ENCODE measurements at regions not wholly inside any gene's neighbourhood (a gene's known extent, or its start where the extent isn't known, plus 50 kb on each side); places are given as distances from the start of the nearest gene placed in this dataset.

DNA sequence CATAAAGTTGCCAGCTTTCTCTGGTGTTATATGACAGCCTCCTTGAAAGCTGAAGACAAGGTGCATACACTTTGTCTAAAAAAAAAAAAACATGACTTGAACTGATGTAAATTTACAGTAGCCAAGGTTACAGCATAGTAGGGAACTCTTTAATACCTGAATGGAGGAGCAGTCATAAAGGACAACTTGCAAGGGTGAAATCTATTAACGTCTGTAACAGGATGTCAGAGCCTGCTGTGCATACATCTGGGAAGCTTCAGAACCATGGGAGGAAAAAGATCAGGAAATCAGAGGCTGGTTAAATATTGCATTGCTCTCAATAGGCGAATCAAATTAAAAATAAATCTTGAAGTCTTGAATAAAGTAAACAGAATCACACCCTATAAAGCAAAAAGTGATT lies 484.0 kb upstream of the CTSO start:
- TF ChIP-seq CTCF (IDR thresholded peaks at IDR 0.05) (no peak), POLR2A (IDR thresholded peaks at IDR 0.05; ENCODE audit: low read depth) (no peak), EP300 (IDR thresholded peaks at IDR 0.05) (no peak), POLR2AphosphoS5 (IDR thresholded peaks at IDR 0.05) (no peak)

Measured in esophagus muscularis mucosa (tissue), 4 donors.